ENCODE measurements at regions not wholly inside any gene's neighbourhood (a gene's known extent, or its start where the extent isn't known, plus 50 kb on each side); places are given as distances from the start of the nearest gene placed in this dataset.
"Not testable (repeated sequence)": the region's sequence is repeated elsewhere in the genome, so short reads cannot be mapped to it uniquely, and the experiment has no call there.

DNA sequence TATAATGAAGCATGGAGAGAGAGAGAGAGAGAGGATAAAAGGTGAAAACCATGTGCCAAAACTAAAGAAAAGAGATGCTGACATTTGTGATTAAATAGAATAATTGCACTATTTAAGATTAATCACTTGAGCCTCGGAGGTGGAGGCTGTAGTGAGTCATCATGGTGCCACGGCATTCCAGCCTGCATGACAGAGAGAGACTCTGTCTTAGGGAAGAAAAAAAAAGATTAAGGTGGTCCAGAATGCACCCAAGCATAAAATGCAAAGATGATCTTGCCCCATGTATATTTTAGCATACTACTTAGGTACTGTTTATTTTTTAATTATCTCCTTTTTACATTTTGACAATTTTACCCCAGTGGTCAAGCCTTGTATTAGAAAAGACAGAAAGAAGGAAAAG lies 742.5 kb downstream of the SPATA31A1 start:
- not testable (repeated sequence) for DNase-seq (ENCODE audit: low read depth); H3K4me3 ChIP-seq (ENCODE audit: control insufficient read depth, low read depth, low read length)

DNA sequence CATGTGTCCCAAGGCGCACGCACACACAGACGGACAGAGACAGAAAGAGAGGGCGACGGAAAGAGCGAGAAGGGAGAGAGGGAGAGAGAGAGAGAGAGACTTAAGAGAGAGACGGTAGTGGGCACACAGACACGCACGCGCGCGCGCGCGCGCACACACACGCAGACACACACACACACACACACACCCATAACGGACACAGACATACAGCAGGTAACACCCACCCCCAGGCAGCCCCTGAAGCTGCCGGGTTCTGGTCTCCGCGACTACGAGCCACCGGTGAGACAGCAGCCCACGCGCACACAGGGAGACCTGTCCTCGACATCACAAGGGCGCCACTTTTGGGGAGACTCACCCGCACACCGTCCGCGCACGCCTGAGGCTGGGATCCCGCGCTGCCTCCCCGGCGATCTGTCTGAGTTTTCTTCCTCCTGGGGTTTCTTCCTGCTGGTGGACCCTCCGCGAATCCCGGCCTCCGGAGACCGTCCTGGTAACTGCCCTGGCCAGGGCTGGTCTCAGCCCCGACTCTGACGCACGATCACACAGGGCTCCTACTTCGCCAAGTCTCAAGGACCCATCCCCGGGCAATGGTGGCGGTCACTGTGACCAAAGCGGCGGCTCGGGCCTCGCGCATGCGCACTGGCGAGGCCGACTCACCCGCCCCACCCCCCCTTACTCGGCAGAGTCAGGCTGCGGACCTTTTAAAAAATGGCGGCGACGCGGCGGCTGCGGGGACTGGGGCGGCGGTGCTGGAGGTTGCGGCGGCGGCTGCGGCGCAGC lies 750.7 kb downstream of the SPATA31A1 start:
- not testable (repeated sequence) for DNase-seq (ENCODE audit: low read depth)
- H3K4me3 ChIP-seq (ENCODE audit: control insufficient read depth, low read depth, low read length) = peak overlapping the region; percentile 62

DNA sequence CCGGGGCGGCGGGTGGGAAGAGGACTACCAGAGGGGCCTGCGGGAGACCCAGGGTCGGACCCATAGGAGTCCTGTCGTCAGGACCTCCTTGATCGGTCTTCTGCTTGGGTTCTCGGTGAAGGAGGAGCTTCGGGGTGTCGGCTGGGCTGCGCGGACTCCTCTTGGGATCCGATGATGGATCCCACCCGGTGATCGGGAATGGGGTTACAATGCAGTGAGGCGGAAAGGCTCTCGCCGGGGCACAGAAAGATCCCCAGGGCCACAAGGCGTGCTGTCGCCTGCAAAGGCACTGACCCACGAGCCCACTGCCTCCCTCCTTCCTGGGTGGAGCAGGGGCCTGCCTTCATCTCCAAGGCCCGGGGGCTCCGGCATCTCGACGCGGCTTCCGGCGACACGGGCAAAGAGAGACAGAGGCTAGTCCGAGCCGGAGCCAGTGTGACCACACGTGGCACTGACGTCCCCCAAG lies 751.3 kb downstream of the SPATA31A1 start:
- peak overlapping the region; percentile 43 for H3K4me3 ChIP-seq (ENCODE audit: control insufficient read depth, low read depth, low read length)
- DNase-seq (ENCODE audit: low read depth) = not testable (repeated sequence)

DNA sequence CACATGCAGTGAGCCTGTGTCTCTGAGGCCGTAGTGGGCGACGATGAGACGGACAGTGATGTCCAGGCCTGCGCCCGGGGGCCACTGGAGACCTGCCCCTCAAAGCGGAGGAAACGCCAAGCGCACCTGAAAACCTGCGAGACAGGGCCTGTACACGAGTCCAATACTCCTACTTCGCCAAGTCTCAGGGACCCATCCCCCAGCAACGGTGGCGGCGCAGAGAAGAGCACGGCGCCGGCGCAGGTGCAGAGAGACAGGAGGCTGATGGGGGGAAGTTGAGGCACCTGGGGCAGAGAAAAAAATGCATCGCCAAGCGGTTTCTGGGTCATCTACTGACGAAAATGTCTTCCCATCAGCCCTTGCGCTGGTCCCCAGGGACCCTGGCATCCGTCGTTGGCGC lies 751.8 kb downstream of the SPATA31A1 start:
- not testable (repeated sequence) for DNase-seq (ENCODE audit: low read depth); H3K4me3 ChIP-seq (ENCODE audit: control insufficient read depth, low read depth, low read length)

DNA sequence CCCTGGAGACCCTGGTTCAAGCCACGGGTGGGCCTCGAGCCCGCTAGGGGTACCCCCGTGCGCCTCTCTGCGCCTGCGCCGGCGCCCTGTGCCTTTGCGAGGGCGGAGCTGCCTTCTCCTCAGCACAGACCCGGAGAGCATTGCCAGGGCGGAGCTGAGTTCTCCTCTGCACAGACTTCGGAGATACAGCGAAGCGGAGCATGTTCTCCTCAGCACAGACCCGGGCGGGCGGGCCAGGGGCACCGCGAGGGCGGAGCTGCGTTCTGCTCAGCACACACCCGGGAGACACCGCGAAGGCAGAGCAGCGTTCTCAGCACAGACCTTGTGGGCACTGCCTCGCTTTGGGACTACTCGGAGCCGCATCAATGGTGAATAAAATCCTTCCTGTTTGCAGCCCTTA lies 753.0 kb downstream of the SPATA31A1 start:
- DNase-seq (ENCODE audit: low read depth) = not testable (repeated sequence)

DNA sequence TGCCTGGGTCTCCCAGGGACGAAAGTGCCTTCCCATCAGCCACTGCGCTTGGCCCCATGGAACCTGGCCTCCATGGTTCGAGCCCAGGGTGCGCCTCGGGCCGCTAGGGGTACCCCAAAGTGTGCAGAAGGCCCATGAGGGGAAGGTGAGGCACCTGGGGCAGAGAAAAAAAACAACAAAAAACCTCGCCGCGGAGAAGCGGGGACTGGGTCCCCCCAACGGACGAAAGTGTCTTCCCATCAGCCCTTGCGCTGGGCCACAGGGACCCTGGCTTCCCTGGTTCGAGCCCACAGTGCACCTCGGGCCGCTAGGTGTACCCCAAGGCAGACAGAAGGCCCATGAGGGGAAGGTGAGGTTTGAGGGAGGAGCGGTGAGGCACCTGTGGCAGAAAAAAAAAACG lies 755.3 kb downstream of the SPATA31A1 start:
- not testable (repeated sequence) for DNase-seq (ENCODE audit: low read depth); H3K4me3 ChIP-seq (ENCODE audit: control insufficient read depth, low read depth, low read length)

More for the DNA sequence above, 753.0 kb downstream of the SPATA31A1 start:
- not testable (repeated sequence) for H3K4me3 ChIP-seq (ENCODE audit: control insufficient read depth, low read depth, low read length)

DNA sequence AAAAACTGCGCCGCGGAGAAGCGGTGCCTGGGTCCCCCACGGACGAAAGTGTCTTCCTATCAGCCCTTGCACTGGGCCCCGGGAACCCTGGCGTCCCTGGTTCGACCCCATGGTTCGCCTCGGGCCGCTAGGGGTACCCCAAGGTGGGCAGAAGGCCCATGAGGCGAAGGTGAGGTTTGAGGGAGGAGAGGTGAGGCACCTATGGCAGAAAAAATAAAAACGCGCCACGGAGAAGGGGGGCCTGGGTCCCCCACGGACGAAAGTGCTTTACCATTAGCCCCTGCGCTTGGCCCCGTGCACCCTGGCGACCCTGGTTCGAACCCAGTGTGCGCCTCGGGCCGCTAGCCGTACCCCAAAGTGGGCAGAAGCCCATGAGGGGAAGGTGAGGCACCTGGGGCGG lies 756.1 kb downstream of the SPATA31A1 start:
- H3K4me3 ChIP-seq (ENCODE audit: control insufficient read depth, low read depth, low read length); DNase-seq (ENCODE audit: low read depth): not testable (repeated sequence)

DNA sequence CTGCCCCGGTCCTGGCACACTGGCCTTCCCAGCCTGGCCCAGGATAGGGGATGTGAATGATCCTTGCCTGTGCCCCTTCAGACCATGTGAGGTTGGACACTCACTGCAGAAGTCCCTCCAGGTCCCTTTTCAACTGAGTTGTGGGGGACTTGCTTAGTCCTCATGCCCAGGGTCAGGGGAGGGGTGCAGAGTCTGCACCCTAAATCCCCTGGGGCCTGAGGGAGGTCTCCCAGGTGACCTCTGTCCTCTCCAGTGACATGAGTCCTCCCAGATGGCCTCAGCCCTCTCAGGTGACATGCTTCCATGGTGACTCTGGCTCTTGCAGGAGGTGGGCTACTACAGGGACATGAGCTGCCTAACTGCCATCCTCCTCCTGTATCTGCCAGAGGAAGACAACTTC lies 775.1 kb downstream of the SPATA31A1 start:
- not testable (repeated sequence) for H3K4me3 ChIP-seq (ENCODE audit: control insufficient read depth, low read depth, low read length); DNase-seq (ENCODE audit: low read depth)

DNA sequence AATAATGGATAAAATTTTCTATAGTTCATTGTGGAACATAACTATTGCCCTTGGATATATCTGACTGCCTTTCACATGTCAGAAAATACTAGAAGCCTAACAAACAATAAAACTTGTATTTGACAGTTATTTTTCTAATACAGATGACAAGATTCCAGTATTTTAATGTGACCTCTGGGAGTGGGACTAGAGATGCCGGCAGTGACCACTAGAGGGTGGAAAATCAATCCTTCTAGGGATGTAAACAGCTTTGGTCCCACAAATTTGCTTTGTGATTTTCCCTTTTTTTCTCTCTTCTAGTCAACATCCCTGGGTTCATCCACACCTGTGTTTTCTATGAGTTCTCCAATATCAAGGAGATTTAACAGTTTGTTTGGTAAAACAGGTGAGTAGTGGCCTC lies 813.7 kb downstream of the SPATA31A1 start:
- DNase-seq (ENCODE audit: low read depth); H3K4me3 ChIP-seq (ENCODE audit: control insufficient read depth, low read depth, low read length): not testable (repeated sequence)

DNA sequence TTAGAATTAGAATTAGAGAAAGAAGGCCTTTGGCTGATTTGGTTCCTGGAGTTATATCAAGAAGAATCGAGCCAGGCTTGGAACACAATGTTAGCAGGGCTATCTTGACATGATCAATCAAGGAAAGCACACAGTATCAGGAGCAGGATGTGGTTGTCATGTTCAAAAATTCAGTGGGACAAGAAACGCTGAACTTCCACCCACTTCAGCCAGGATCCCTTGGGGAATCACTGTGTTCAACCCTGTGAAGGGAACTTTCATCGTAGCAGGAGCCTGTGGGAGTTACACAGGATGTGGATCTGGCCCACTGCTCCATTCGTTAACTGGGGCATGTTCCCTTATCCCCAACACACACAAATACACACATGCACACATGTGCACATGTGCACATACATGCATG lies 817.8 kb downstream of the SPATA31A1 start:
- H3K4me3 ChIP-seq (ENCODE audit: control insufficient read depth, low read depth, low read length); DNase-seq (ENCODE audit: low read depth): not testable (repeated sequence)

DNA sequence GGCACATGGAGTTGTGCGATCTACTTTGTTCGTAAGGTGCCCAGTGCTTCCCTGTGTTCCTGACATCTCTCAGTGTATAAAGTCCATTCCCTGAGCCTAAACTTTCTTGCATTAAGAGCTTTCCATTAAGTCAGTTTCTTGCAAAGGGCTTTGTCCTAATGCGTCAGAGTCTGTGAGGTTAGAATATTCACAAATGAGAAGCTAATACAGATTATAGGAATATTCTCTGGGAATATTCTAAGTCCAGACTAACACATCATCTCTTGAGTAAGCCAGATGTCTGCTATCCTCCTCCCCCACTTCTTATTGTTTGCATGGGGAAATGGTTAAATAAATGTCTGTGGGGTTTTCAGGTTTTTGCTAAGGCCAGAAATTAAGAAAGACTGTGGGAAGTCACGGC lies 818.6 kb downstream of the SPATA31A1 start:
- not testable (repeated sequence) for DNase-seq (ENCODE audit: low read depth); H3K4me3 ChIP-seq (ENCODE audit: control insufficient read depth, low read depth, low read length)

DNA sequence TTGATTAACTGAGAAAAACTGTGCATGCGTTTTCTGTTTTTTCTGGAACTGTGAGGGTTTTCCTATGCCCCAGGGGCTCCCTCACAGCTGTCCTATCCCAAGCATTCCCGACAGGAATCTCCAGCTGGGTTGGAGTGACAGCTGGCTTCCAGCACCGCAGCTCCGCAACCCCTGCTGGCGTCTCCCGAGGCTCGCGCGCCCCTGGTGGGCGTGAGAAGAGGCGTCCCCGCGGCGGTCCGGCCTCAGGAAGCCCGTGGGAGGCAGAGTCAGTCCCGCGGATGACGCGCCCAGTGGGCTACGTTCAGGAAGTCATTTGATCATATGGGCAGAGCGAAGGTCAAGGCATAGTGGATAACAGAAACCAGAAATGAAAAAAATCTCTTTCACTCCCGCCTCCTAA lies 821.9 kb downstream of the SPATA31A1 start:
- H3K4me3 ChIP-seq (ENCODE audit: control insufficient read depth, low read depth, low read length); DNase-seq (ENCODE audit: low read depth): not testable (repeated sequence)

DNA sequence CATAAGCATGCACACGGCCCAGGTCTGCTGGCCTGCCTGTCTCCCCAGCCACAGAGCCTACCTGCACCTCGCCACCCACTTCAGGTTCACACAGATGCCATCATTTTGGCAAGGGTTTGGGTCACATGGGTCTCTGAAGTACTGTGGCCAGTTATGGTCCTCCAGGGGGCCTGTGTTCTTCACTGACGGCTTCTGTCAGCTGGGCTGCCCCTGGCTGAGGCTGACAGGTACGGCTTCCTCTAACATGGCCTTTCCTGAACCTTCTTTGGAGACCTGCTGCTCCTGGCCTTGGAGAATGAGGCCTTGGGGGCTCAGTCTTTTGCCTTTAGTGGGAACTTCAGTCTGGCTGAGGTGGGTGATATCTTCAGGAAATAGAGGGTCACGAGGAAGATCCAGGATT lies 835.9 kb downstream of the SPATA31A1 start:
- not testable (repeated sequence) for DNase-seq (ENCODE audit: low read depth); H3K4me3 ChIP-seq (ENCODE audit: control insufficient read depth, low read depth, low read length)

DNA sequence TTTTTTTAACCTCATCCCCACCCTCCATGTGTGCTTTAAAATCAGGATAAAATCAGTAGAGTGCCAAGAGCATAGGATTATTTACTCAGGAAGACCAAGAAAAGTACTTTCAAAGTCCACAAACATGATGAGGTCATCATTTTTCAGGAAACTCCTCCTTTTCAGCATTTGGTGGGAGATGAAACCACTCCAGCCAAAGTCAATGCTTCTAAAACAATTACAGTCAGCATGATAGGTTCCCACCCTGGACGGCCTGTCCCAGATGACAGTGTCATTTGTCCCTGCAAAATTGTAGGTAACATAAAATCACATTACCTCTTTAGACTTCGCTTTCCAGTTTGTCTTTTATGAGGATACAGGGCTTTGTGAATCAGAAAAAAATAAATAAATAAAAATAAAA lies 836.7 kb downstream of the SPATA31A1 start:
- not testable (repeated sequence) for DNase-seq (ENCODE audit: low read depth); H3K4me3 ChIP-seq (ENCODE audit: control insufficient read depth, low read depth, low read length)

DNA sequence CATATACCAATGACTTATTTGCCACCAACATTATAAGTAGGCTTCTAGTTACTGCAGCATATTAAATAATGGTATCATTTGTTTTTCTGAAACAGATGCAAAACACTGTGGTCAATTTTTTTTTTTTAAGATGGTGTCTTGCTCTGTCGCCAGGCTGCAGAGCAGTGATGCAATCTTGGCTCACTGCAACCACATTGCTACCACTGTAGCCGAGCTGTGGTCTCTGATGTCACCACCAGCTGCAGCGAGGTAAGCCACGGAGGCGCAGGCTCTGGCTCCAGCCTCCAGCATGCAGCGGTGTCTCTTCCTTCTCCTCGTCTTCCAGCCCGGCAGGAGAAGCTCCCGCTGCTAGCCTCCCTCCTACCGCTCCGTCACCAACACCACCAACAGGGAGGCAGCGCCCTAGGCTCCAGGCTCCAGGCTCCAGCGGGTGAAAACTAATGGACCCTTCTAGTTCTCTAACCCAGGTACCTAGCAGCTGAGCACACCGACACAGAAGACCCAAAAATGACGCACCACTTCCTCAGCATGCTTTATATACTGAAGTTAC lies 840.8 kb downstream of the SPATA31A1 start:
- DNase-seq (ENCODE audit: low read depth); H3K4me3 ChIP-seq (ENCODE audit: control insufficient read depth, low read depth, low read length): not testable (repeated sequence)

DNA sequence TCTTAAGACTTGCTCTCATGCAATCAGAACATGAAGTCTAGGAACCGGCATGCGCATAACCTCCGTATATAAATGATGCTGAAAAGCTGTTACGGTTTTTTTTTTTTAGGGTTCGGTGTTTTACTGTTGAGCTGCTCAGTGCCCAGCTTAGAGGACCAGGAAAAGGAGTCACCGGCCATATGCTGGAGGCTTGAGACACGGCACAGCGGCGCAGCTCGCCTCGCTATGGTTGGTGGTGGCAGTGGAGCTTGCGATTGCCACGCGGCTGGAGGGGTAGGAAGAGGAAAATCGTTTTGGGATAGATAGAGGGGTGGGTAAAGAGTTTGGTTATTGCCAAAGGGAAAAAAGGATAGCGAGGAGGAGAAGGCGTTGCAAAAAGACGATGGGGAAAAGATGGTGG lies 841.3 kb downstream of the SPATA31A1 start:
- not testable (repeated sequence) for DNase-seq (ENCODE audit: low read depth); H3K4me3 ChIP-seq (ENCODE audit: control insufficient read depth, low read depth, low read length)

DNA sequence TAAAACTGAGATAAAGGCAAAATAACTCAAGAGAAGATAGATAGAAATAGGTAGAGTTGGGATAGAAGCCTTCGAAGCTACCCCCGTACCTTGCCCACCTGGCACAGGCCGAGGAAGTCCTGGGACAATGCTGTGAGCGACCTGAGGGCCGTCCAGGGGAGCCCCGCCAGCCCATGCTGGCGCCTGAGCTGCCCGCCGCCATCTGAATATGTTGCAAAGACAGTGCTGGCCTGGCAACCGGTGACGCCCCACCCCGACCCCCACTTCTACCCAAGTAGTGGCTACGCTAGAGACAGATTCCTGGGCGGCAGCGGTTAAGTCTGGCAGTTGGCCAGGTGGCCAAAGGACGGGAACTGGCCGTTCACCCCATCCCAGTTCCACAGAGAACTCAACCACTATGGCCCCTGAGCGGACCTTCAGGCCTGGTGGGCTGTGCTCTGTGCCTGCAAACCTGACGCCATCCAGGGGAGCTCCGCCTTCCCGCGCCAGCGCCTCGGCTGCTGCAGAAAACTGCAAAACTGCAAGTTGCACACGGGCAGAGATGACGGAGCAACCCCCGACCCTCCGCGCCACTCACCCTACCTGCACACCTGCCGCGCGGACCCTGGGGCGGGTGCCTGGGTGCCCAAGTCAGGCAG lies 866.2 kb downstream of the SPATA31A1 start:
- H3K4me3 ChIP-seq (ENCODE audit: control insufficient read depth, low read depth, low read length); DNase-seq (ENCODE audit: low read depth): not testable (repeated sequence)

DNA sequence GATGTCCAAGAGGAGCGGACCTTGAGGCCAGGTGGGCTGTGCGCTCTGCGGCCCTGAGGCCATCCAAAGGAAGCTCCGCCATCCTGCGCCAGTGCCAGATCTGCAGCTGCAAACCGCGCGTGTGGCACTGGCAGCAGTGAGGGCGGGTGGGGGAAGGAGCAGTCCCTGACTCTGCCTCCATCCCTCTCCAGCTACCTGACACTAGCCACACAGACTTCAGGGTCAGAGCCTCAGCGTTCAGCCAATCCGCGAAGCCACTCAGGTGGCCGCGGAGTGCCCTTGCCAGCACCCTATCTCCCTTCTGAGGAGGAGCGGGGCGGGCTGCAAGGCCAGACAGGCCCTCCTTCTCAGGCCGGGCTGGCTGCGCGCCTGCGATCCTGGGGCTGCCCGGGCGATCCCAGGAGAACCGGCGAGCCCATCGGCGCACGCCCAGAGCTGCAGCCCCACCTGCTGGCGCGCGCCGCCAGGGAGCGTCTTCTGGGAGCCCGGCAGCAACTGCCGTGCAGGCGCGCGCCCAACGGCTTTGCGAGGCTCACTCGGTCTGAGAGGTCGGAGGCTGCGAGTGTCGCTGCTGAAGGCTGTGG lies 867.2 kb downstream of the SPATA31A1 start:
- not testable (repeated sequence) for H3K4me3 ChIP-seq (ENCODE audit: control insufficient read depth, low read depth, low read length); DNase-seq (ENCODE audit: low read depth)

DNA sequence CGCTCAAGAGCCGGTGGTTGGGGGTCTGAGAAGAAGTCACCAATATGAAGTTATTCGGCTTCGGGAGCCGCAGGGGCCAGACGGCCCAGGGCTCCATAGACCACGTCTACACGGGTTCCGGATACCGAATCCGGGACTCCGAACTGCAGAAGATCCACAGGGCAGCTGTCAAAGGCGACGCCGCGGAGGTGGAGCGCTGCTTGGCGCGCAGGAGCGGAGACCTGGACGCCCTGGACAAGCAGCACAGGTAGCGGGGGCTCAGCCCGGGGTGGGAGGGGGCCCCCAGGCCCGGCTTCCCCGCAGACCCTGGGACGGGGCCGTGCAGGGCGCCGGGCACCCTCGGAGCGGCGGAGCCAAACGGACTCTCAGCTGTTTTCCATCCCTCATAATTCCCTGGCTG lies 867.9 kb downstream of the SPATA31A1 start:
- not testable (repeated sequence) for DNase-seq (ENCODE audit: low read depth); H3K4me3 ChIP-seq (ENCODE audit: control insufficient read depth, low read depth, low read length)
